ENCODE measurements at regions not wholly inside any gene's neighbourhood (a gene's known extent, or its start where the extent isn't known, plus 50 kb on each side); places are given as distances from the start of the nearest gene placed in this dataset.

- Histone ChIP-seq H3K4me1 (no peaks in the 10 kb centered on the region), H3K27ac (no peak overlapping the region), H3K4me3 (no peak overlapping the region), H3K27me3 (replicated peaks in 1 of 7) (no peaks in the 10 kb centered on the region), H3K36me3 (no peaks in the 10 kb centered on the region), H3K9me3 (no peaks in the 10 kb centered on the region)
- 67 to 87% (median 81%) methylated on average over 2 of the region's 2 CpGs for WGBS, 5 donors
- TF ChIP-seq POLR2A (IDR thresholded peaks at IDR 0.05): no peak
- TF ChIP-seq, protein P1, sequence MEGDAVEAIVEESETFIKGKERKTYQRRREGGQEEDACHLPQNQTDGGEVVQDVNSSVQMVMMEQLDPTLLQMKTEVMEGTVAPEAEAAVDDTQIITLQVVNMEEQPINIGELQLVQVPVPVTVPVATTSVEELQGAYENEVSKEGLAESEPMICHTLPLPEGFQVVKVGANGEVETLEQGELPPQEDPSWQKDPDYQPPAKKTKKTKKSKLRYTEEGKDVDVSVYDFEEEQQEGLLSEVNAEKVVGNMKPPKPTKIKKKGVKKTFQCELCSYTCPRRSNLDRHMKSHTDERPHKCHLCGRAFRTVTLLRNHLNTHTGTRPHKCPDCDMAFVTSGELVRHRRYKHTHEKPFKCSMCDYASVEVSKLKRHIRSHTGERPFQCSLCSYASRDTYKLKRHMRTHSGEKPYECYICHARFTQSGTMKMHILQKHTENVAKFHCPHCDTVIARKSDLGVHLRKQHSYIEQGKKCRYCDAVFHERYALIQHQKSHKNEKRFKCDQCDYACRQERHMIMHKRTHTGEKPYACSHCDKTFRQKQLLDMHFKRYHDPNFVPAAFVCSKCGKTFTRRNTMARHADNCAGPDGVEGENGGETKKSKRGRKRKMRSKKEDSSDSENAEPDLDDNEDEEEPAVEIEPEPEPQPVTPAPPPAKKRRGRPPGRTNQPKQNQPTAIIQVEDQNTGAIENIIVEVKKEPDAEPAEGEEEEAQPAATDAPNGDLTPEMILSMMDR (IDR thresholded peaks at IDR 0.05 in 8 of 11, conservative IDR thresholded peaks at IDR 0.05 in 3 of 11): no peak
- no peak for TF ChIP-seq POLR2AphosphoS5 (IDR thresholded peaks at IDR 0.05)
- intact Hi-C loops (cut with DNase I; ENCODE audit: low total_unique reads): no loop called here
- DNase-seq: no peak
Measured at GRCh38 chr6:71171497-71172070, 117.0 kb upstream of the OGFRL1 start.

GRCh38 chr6:71179249-71179885 lies 109.2 kb upstream of the OGFRL1 start:
- H3K4me3 ChIP-seq: no peak overlapping the region
- DNase-seq: no peak
- H3K27me3 ChIP-seq (replicated peaks in 1 of 7): peaks cover 0 to 5% (median 0%) of the 10 kb centered on the region in 7 donors
- H3K27ac ChIP-seq: no peak overlapping the region
- TF ChIP-seq POLR2A (IDR thresholded peaks at IDR 0.05): no peak
- TF ChIP-seq, protein P1 (IDR thresholded peaks at IDR 0.05 in 8 of 11, conservative IDR thresholded peaks at IDR 0.05 in 3 of 11): no peak
- TF ChIP-seq POLR2AphosphoS5 (IDR thresholded peaks at IDR 0.05): no peak
- WGBS, 5 donors: 46 to 55% (median 47%) methylated on average over 5 of the region's 5 CpGs
- H3K9me3 ChIP-seq: no peaks in the 10 kb centered on the region
- H3K4me1 ChIP-seq: no peaks in the 10 kb centered on the region
- intact Hi-C loops (cut with DNase I; ENCODE audit: low total_unique reads): no loop called here
- H3K36me3 ChIP-seq: no peaks in the 10 kb centered on the region

- peaks cover 0 to 5% (median 0%) of the 10 kb centered on the region in 7 donors for H3K27me3 ChIP-seq (replicated peaks in 1 of 7)
- H3K4me3 ChIP-seq: no peak overlapping the region
- H3K9me3 ChIP-seq: no peaks in the 10 kb centered on the region
- H3K4me1 ChIP-seq: no peaks in the 10 kb centered on the region
- DNase-seq: no peak
- intact Hi-C loops (cut with DNase I; ENCODE audit: low total_unique reads): no loop called here
- H3K36me3 ChIP-seq: no peaks in the 10 kb centered on the region
- TF ChIP-seq, protein P1 (IDR thresholded peaks at IDR 0.05 in 8 of 11, conservative IDR thresholded peaks at IDR 0.05 in 3 of 11): no peak
- TF ChIP-seq POLR2AphosphoS5 (IDR thresholded peaks at IDR 0.05): no peak
- TF ChIP-seq POLR2A (IDR thresholded peaks at IDR 0.05): no peak
- no peak overlapping the region for H3K27ac ChIP-seq
- 79 to 100% (median 86%) methylated on average over 1 of the region's 1 CpG for WGBS, 5 donors
Measured at GRCh38 chr6:71181565-71181964, 107.0 kb upstream of the OGFRL1 start.

DNA sequence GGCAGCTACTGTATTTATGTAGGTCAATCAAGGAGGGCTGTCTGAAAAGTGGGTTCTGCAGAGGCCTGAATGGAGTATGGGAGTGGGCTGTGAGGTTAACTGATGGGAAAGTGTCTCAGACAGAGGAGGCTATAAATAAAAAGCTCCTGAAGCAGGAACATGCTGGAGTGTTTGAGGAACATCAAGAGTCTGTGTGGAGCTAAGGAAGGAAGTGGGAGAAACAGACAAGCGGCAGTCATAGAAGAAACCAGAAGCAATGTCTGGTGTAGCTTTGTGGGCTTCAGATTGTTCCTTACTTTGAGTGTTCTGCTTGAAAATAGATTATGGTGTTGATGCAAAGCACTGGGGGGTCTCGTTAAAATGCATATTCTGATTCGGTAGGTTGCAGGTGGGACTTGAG lies 101.5 kb upstream of the OGFRL1 start:
- peaks cover 0 to 3% (median 0%) of the 10 kb centered on the region in 6 donors for H3K4me1 ChIP-seq
- WGBS, 5 donors: 21 to 59% (median 32%) methylated on average over 3 of the region's 3 CpGs
- H3K36me3 ChIP-seq: no peaks in the 10 kb centered on the region
- H3K4me3 ChIP-seq: no peak overlapping the region
- intact Hi-C loops (cut with DNase I; ENCODE audit: low total_unique reads): no loop called here
- H3K27me3 ChIP-seq (replicated peaks in 1 of 7): no peaks in the 10 kb centered on the region
- no peak overlapping the region for H3K27ac ChIP-seq
- DNase-seq: no peak
- no peak for TF ChIP-seq POLR2A (IDR thresholded peaks at IDR 0.05)
- TF ChIP-seq, protein P1 (IDR thresholded peaks at IDR 0.05 in 8 of 11, conservative IDR thresholded peaks at IDR 0.05 in 3 of 11): no peak
- no peak for TF ChIP-seq POLR2AphosphoS5 (IDR thresholded peaks at IDR 0.05)
- no peaks in the 10 kb centered on the region for H3K9me3 ChIP-seq
